ENCODE measurements at regions not wholly inside any gene's neighbourhood (a gene's known extent, or its start where the extent isn't known, plus 50 kb on each side); places are given as distances from the start of the nearest gene placed in this dataset.

DNA sequence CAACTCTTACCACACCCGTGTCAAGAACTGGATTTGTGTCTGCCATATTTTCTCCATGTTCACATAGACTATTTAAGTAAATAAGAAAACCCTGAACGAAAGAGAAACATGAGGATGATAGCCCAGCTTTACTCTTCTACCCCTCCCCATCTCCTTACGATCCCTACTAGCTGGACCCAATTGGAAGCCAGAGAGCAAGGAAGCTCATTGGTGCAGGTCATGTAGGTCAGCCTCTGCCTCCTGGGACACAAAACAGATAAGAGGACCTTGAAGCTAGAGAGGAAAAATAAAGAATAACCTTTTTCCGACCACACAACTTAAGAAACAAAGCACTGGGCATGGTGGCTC, 124.6 kb upstream of the ATF7IP start:
- TF ChIP-seq, protein P1, sequence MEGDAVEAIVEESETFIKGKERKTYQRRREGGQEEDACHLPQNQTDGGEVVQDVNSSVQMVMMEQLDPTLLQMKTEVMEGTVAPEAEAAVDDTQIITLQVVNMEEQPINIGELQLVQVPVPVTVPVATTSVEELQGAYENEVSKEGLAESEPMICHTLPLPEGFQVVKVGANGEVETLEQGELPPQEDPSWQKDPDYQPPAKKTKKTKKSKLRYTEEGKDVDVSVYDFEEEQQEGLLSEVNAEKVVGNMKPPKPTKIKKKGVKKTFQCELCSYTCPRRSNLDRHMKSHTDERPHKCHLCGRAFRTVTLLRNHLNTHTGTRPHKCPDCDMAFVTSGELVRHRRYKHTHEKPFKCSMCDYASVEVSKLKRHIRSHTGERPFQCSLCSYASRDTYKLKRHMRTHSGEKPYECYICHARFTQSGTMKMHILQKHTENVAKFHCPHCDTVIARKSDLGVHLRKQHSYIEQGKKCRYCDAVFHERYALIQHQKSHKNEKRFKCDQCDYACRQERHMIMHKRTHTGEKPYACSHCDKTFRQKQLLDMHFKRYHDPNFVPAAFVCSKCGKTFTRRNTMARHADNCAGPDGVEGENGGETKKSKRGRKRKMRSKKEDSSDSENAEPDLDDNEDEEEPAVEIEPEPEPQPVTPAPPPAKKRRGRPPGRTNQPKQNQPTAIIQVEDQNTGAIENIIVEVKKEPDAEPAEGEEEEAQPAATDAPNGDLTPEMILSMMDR (IDR thresholded peaks at IDR 0.05): no peak
- TF ChIP-seq POLR2A (IDR thresholded peaks at IDR 0.05; ENCODE audit: low read depth): no peak
- no peak for TF ChIP-seq POLR2AphosphoS5 (IDR thresholded peaks at IDR 0.05)

Measured in esophagus muscularis mucosa (tissue), 3 donors.